HCT116 (cell line): ENCODE measurements at regions not wholly inside any gene's neighbourhood (a gene's known extent, or its start where the extent isn't known, plus 50 kb on each side); places are given as distances from the start of the nearest gene placed in this dataset.

ENCODE experiments used
- ATAC-seq: fragments of 200-7000 bp; cut with Tn5 transposase; 2 replicates; pipeline ENCODE4 v1.9.1; 2020; ENCODE audit warnings: mild to moderate bottlenecking, moderate library complexity
- BruUV-seq: library from RNA; stranded (reverse); fragments of 400-500 nt; replicated peaks from 2 replicates; lab custom pipeline; 2021; lab: Mats Ljungman, UMichigan
- CTCF ChIA-PET: fragments of 300-600 bp; sonication (Branson Sonifier 250); formaldehyde crosslinking; loops from one replicate; lab custom pipeline; 2021; ENCODE audit warnings: antibody characterized with exemption; lab: Charles Lee
- POLR2A ChIA-PET: fragments of 300-600, 350-600 bp; sonication (Branson Sonifier 250); formaldehyde crosslinking; loops from one replicate; lab custom pipeline; 2021; ENCODE audit warnings: antibody characterized with exemption; lab: Charles Lee
- RAD21 ChIA-PET, 2 experiments: fragments of 300-600 bp; sonication (Branson Sonifier 250); formaldehyde crosslinking; loops; one replicate each; lab custom pipeline; 2023; ENCODE audit warnings: low total read pairs in 2 of 2; ENCODE audit not compliant: uncharacterized antibody in 2 of 2, unreplicated experiment in 2 of 2, low non-redundant PET in 1 of 2; lab: Charles Lee
- DNase-seq: peaks from one replicate; pipeline ENCODE4 v3.0.0-alpha.2; 2010; ENCODE audit warnings: low read depth, low spot score
- H2AFZ ChIP-seq: fragments of 200-600 bp; shearing (Covaris generic), sonication (generic); 2 replicates; pipeline ENCODE4 v1.6.1; 2017; ENCODE audit warnings: low read depth, mixed run types, mixed read lengths, antibody characterized with exemption, low read length; ENCODE audit not compliant: poor library complexity, severe bottlenecking
- H3K27ac ChIP-seq: 2 replicates; pipeline ENCODE4 v1.5.1; 2012; ENCODE audit warnings: low read depth, low read length
- H3K27me3 ChIP-seq: fragments of 200-600 bp; sonication (generic); 2 replicates; pipeline ENCODE4 v1.6.1; 2016; ENCODE audit warnings: mixed run types, low read length, mixed read lengths; ENCODE audit not compliant: insufficient read depth
- H3K36me3 ChIP-seq, 2 experiments: fragments of 200-500 bp in 1 of 2; fragments of 200-600 bp in 1 of 2; sonication (Bioruptor generic) in 1 of 2; sonication (generic) in 1 of 2; 2 replicates each; pipeline versions ENCODE4 v1.5.1 to v1.6.1; 2014 to 2016; ENCODE audit warnings: low read length in 2 of 2, inconsistent platforms in 1 of 2, mixed read lengths in 1 of 2, mixed run types in 1 of 2; ENCODE audit not compliant: insufficient read depth in 2 of 2, control insufficient read depth in 1 of 2
- H3K4me1 ChIP-seq, 2 experiments: fragments of 200-600 bp in 1 of 2; sonication (generic) in 1 of 2; 2 replicates each; pipeline versions ENCODE4 v1.5.1 to v1.6.1; 2012 to 2017; ENCODE audit warnings: low read length in 2 of 2, inconsistent platforms in 1 of 2, mild to moderate bottlenecking in 1 of 2, mixed read lengths in 1 of 2, mixed run types in 1 of 2, moderate library complexity in 1 of 2; ENCODE audit not compliant: insufficient read depth in 2 of 2, control insufficient read depth in 1 of 2
- H3K4me2 ChIP-seq: fragments of 200-600 bp; sonication (generic); 2 replicates; pipeline ENCODE4 v1.6.1; 2017; ENCODE audit warnings: mixed run types, low read length, mixed read lengths
- H3K4me3 ChIP-seq, 2 experiments: fragments of 200-600 bp in 1 of 2; sonication (generic) in 1 of 2; replicated peaks in 1 of 2; 2 replicates each; pipeline ENCODE4 v1.5.1; 2011 to 2016; ENCODE audit warnings: low read length in 2 of 2, control low read depth in 1 of 2, low read depth in 1 of 2, mild to moderate bottlenecking in 1 of 2, mixed read lengths in 1 of 2, mixed run types in 1 of 2
- H3K79me2 ChIP-seq: fragments of 200-600 bp; sonication (generic); 2 replicates; pipeline ENCODE4 v1.6.1; 2017; ENCODE audit warnings: mild to moderate bottlenecking, mixed run types, low read length, moderate library complexity, mixed read lengths; ENCODE audit not compliant: insufficient read depth
- H3K9ac ChIP-seq: fragments of 200-600 bp; sonication (generic); 2 replicates; pipeline ENCODE4 v1.6.1; 2016; ENCODE audit warnings: low read length, mixed read lengths
- H3K9me2 ChIP-seq: fragments of 200-600 bp; sonication (generic), shearing (Covaris generic); 2 replicates; pipeline ENCODE4 v1.6.1; 2017; ENCODE audit warnings: mixed run types, mild to moderate bottlenecking, moderate library complexity; ENCODE audit not compliant: insufficient read depth
- H3K9me3 ChIP-seq, 2 experiments: fragments of 200-500 bp in 1 of 2; fragments of 200-600 bp in 1 of 2; sonication (Bioruptor generic) in 1 of 2; sonication (generic) in 1 of 2; 2 replicates each; pipeline ENCODE4 v1.6.1; 2014 to 2017; ENCODE audit warnings: low read length in 2 of 2, mixed read lengths in 2 of 2, inconsistent platforms in 1 of 2, low read depth in 1 of 2, mild to moderate bottlenecking in 1 of 2, mixed run types in 1 of 2, moderate library complexity in 1 of 2; ENCODE audit not compliant: control insufficient read depth in 1 of 2, insufficient read depth in 1 of 2
- H4K20me1 ChIP-seq: fragments of 200-600 bp; sonication (generic), shearing (Covaris generic); 2 replicates; pipeline ENCODE4 v1.6.1; 2017; ENCODE audit warnings: mixed run types, mild to moderate bottlenecking, moderate library complexity; ENCODE audit not compliant: insufficient read depth
- CEBPB ChIP-seq: IDR thresholded peaks from 2 replicates; pipeline ENCODE4 v1.6.1; 2012; ENCODE audit warnings: low read depth
- CTCF ChIP-seq, 3 experiments: fragments of 200-600 bp in 1 of 3; sonication (generic) in 1 of 3; IDR thresholded peaks in 2 of 3; conservative IDR thresholded peaks in 1 of 3; 2 replicates each; pipeline ENCODE4 v1.5.1; 2012 to 2017; ENCODE audit warnings: low read depth in 2 of 3, low read length in 2 of 3, antibody characterized with exemption in 1 of 3, borderline replicate concordance in 1 of 3, control low read depth in 1 of 3, mild to moderate bottlenecking in 1 of 3, mixed read lengths in 1 of 3, mixed run types in 1 of 3, moderate library complexity in 1 of 3; ENCODE audit not compliant: insufficient read depth in 1 of 3
- EGR1 ChIP-seq: IDR thresholded peaks from 2 replicates; pipeline ENCODE4 v1.6.1; 2012; ENCODE audit warnings: low read depth
- ZFX ChIP-seq: fragments of 450-650 bp; IDR thresholded peaks from 2 replicates; pipeline ENCODE4 v1.6.1; 2017
- intact Hi-C: fragments of 100-400 bp; cut with micrococcal nuclease; formaldehyde crosslinking; loops from 2 replicates; pipeline ENCODE4 v1.10.0; 2022
- TF ChIP-seq, protein P1 (sequence below): IDR thresholded peaks from 2 replicates; pipeline ENCODE4 v1.6.1; 2012; ENCODE audit warnings: low read depth

DNA sequence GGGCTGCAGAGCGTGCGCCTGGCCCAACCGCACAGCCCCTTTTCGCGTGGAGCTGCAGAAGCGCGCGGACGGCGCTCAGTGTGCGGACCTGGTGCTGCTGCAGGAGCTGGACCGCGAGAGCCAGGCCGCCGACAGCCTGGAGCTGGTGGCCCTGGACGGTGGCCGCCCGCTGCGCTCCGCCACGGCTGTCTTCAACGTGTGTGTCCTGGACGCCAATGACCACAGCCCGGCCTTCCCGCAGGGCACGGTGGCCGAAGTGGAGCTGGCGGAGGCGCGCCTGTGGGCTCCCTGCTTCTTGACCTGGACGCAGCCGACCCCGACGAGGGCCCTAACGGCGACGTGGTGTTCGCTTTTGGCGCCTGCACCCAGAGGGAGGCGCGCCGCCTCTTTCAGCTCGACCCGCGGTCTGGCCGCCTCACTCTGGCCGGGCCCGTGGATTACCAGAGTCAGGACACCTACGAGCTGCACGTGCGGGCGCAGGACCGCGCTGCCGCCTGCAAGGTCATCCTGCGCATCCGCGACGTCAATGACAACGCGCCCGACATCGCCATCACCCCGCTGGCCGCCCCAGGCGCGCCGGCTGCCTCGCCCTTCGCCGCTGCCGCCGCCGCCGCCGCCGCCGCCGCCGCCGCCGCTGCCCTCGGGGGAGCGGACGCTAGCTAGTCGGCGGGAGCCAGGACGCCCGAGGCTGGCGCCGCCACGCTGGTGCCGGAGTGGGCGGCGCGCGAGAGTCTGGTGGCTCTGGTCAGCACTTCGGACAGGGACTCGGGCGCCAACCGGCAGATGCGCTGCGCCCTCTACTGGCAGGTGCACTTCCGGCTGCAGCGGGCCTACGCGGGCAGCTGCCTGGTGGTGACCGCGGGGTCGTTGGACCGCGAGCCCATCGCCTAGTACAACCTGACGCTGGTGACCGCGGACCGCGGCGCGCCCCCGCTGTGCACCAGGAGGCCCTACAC is 172.2 kb downstream of the OLFM4 start:
- Histone ChIP-seq H3K79me2 (no peaks in the 10 kb centered on the region), H3K9me3 (no peaks in the 10 kb centered on the region; a peak in 1 of 4 replicates), H3K27ac (no peak overlapping the region), H3K27me3 (no peaks in the 10 kb centered on the region), H3K9ac (no peak overlapping the region), H3K36me3 (no peaks in the 10 kb centered on the region), H4K20me1 (no peaks in the 10 kb centered on the region), H3K4me3 (no peak overlapping the region), H3K4me2 (no peak overlapping the region), H2AFZ (no peak overlapping the region), H3K4me1 (no peaks in the 10 kb centered on the region), H3K9me2 (no peaks in the 10 kb centered on the region)
- no peak for TF ChIP-seq ZFX
- TF ChIP-seq, protein P1, sequence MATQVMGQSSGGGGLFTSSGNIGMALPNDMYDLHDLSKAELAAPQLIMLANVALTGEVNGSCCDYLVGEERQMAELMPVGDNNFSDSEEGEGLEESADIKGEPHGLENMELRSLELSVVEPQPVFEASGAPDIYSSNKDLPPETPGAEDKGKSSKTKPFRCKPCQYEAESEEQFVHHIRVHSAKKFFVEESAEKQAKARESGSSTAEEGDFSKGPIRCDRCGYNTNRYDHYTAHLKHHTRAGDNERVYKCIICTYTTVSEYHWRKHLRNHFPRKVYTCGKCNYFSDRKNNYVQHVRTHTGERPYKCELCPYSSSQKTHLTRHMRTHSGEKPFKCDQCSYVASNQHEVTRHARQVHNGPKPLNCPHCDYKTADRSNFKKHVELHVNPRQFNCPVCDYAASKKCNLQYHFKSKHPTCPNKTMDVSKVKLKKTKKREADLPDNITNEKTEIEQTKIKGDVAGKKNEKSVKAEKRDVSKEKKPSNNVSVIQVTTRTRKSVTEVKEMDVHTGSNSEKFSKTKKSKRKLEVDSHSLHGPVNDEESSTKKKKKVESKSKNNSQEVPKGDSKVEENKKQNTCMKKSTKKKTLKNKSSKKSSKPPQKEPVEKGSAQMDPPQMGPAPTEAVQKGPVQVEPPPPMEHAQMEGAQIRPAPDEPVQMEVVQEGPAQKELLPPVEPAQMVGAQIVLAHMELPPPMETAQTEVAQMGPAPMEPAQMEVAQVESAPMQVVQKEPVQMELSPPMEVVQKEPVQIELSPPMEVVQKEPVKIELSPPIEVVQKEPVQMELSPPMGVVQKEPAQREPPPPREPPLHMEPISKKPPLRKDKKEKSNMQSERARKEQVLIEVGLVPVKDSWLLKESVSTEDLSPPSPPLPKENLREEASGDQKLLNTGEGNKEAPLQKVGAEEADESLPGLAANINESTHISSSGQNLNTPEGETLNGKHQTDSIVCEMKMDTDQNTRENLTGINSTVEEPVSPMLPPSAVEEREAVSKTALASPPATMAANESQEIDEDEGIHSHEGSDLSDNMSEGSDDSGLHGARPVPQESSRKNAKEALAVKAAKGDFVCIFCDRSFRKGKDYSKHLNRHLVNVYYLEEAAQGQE = peak; percentile 27
- TF ChIP-seq CEBPB = no peak
- TF ChIP-seq EGR1 = no peak
- 0 out of 6 replicates have a peak, but pooled peaks of 1 of the 3 experiments have one; percentile 3 for TF ChIP-seq CTCF (IDR thresholded peaks at IDR 0.05 in 2 of 3, conservative IDR thresholded peaks at IDR 0.05 in 1 of 3; ENCODE audit: borderline replicate concordance in 1 of 3, insufficient read depth in 1 of 3, low read depth in 2 of 3, low read length in 2 of 3)
- no peak for DNase-seq
- no peak for ATAC-seq
- POLR2A ChIA-PET = no interaction called here
- RAD21 ChIA-PET = no interaction called here
- intact Hi-C loops = no loop called here
- BruUV-seq = no TSS peak
- CTCF ChIA-PET = no interaction called here
